Naive thymus-derived CD4-positive, alpha-beta T cell (primary cell): ENCODE measurements at regions not wholly inside any gene's neighbourhood (a gene's known extent, or its start where the extent isn't known, plus 50 kb on each side); places are given as distances from the start of the nearest gene placed in this dataset.

Experiments
- ATAC-seq: fragments of 150-1000 bp; cut with Tn5 transposase; 2 replicates; pipeline ENCODE4 v1.10.0; 2021; ENCODE audit warnings: mild to moderate bottlenecking, moderate library complexity
- CTCF ChIA-PET: fragments of 350-600 bp; sonication (Branson Sonifier 250); formaldehyde crosslinking; loops from one replicate; lab custom pipeline; 2021; ENCODE audit warnings: antibody characterized with exemption; lab: Charles Lee
- POLR2A ChIA-PET: fragments of 350-600 bp; sonication (Branson Sonifier 250); formaldehyde crosslinking; loops from one replicate; lab custom pipeline; 2021; ENCODE audit warnings: antibody characterized with exemption, inconsistent platforms; lab: Charles Lee
- DNase-seq, 9 donors: peaks; one replicate each; pipeline versions ENCODE4 v3.0.0 to v3.0.0-alpha.2; 2020 to 2022; ENCODE audit warnings: mixed read lengths in 1 of 9
- H3K27ac ChIP-seq: one replicate; pipeline ENCODE4 v1.7.0; 2013; ENCODE audit warnings: mild to moderate bottlenecking, low read depth, low read length, moderate library complexity
- H3K27me3 ChIP-seq, 2 donors: one replicate each; pipeline ENCODE4 v1.7.0; 2013; ENCODE audit warnings: low read length in 2 of 2, mild to moderate bottlenecking in 2 of 2, moderate library complexity in 2 of 2; ENCODE audit not compliant: control insufficient read depth in 2 of 2, insufficient read depth in 2 of 2
- H3K36me3 ChIP-seq, 3 experiments: 1 replicate in 2 of 3; 2 replicates in 1 of 3; pipeline ENCODE4 v1.7.0; 2013; ENCODE audit warnings: low read length in 3 of 3, mild to moderate bottlenecking in 3 of 3, moderate library complexity in 1 of 3; ENCODE audit not compliant: insufficient read depth in 3 of 3, control insufficient read depth in 2 of 3
- H3K4me1 ChIP-seq, 2 donors: one replicate each; pipeline ENCODE4 v1.7.0; 2013; ENCODE audit warnings: low read length in 2 of 2, mild to moderate bottlenecking in 2 of 2, moderate library complexity in 1 of 2; ENCODE audit not compliant: control insufficient read depth in 2 of 2, insufficient read depth in 2 of 2
- H3K4me3 ChIP-seq: 2 replicates; pipeline ENCODE4 v1.7.0; 2013; ENCODE audit warnings: mild to moderate bottlenecking, low read length
- H3K9me3 ChIP-seq, 3 experiments: 1 replicate in 2 of 3; 2 replicates in 1 of 3; pipeline ENCODE4 v1.7.0; 2013; ENCODE audit warnings: low read length in 3 of 3; ENCODE audit not compliant: control insufficient read depth in 2 of 3
- H3K27ac Mint-ChIP-seq, 9 donors: one replicate each; pipeline ENCODE4 v1.8.0; 2020 to 2022; ENCODE audit warnings: mixed read lengths in 9 of 9, mild to moderate bottlenecking in 8 of 9, moderate library complexity in 5 of 9, inconsistent platforms in 2 of 9
- H3K27me3 Mint-ChIP-seq, 5 donors: one replicate each; pipeline ENCODE4 v1.8.0; 2021 to 2022; ENCODE audit warnings: mixed read lengths in 5 of 5, mild to moderate bottlenecking in 1 of 5
- H3K36me3 Mint-ChIP-seq, 5 donors: one replicate each; pipeline ENCODE4 v1.8.0; 2020 to 2022; ENCODE audit warnings: mixed read lengths in 5 of 5, mild to moderate bottlenecking in 3 of 5, inconsistent platforms in 1 of 5
- H3K4me1 Mint-ChIP-seq, 7 donors: one replicate each; pipeline ENCODE4 v1.8.0; 2020 to 2022; ENCODE audit warnings: mixed read lengths in 7 of 7, mild to moderate bottlenecking in 3 of 7, inconsistent platforms in 1 of 7
- H3K4me3 Mint-ChIP-seq, 10 donors: one replicate each; pipeline ENCODE4 v1.8.0; 2020 to 2022; ENCODE audit warnings: mild to moderate bottlenecking in 10 of 10, mixed read lengths in 10 of 10, moderate library complexity in 6 of 10, inconsistent platforms in 2 of 10
- H3K9me3 Mint-ChIP-seq, 11 donors: one replicate each; pipeline ENCODE4 v1.8.0; 2020 to 2022; ENCODE audit warnings: mixed read lengths in 11 of 11, mild to moderate bottlenecking in 4 of 11, inconsistent platforms in 1 of 11, moderate library complexity in 1 of 11
- intact Hi-C, 2 donors: fragments of 100-400 bp; cut with micrococcal nuclease; formaldehyde crosslinking; loops; one replicate each; pipeline ENCODE4 v1.15.1; 2023

DNA sequence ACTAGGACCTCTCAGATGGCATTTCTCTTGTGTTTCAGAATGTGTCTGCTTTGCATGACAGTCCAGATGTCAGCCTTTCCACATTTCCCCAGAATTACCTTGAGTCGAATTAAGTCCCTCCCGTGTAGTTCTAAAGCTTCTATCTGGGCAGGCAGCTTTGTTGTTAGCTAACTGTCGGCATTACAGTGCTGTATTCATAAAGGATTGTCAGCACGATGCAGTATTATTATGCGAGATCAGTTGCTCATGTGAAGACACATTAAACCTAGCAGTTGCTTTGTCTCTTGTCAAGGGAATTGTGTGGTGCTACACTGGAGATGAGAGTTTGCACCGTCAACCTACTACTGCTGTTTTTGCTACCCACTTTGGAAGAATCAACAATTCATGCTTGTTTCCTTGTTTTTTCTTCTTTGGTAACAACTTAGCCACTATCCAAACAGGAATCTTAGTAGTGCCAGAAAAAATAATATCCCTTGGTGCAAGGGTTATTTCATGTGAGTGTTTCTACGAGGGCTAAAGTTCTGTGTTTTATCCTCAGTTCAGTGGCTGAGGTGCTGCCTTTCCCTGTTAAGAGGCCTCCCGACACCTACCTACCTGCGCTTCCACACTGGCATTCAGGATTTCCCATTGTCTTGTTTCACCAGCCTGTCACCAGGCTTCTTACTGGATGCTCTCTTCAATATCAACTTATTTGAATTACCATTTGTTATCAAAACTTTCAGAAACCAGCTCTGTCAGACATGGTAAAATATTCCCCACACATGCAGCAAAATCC is 297.9 kb upstream of the G2E3 start:
- H3K9me3 ChIP-seq: no peaks in the 10 kb centered on the region
- ChIA-PET POLR2A (no interaction called here), CTCF (no interaction called here)
- Mint-ChIP-seq H3K4me1 (no peaks in the 10 kb centered on the region), H3K27ac (no peak overlapping the region), H3K27me3 (peaks cover 0 to 25% (median 8%) of the 10 kb centered on the region in 5 donors), H3K4me3 (no peak overlapping the region), H3K36me3 (peaks cover 0 to 5% (median 0%) of the 10 kb centered on the region in 5 donors), H3K9me3 (peaks cover 0 to 16% (median 5%) of the 10 kb centered on the region in 11 donors)
- DNase-seq: no peak
- H3K27me3 ChIP-seq: no peaks in the 10 kb centered on the region
- no peaks in the 10 kb centered on the region for H3K36me3 ChIP-seq
- no peak for ATAC-seq
- H3K4me3 ChIP-seq: no peak overlapping the region
- intact Hi-C loops: no loop called here
- no peak overlapping the region for H3K27ac ChIP-seq
- H3K4me1 ChIP-seq: no peaks in the 10 kb centered on the region

DNA sequence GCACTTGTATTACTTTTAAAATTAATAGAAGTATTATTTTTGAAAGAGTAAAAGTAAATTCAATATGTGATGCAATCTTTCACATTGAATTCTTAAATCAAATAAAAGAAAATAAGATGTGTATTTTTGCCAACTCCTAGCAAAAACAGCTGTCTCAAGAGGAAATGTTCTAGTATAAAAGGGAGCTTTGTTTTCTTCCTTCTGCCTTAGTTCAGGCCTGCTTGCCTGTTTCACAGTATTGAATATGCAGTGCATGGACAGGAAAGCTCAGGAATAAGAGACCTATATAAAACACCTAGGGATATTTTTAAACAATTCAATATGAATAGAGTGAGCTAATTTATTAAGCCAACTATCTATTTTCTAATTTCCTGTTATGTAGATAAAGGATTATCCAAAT is 294.8 kb upstream of the G2E3 start:
- no peaks in the 10 kb centered on the region for H3K4me1 ChIP-seq
- H3K27ac Mint-ChIP-seq: no peak overlapping the region
- peaks cover 0 to 18% (median 6%) of the 10 kb centered on the region in 5 donors for H3K27me3 Mint-ChIP-seq
- intact Hi-C loops: no loop called here
- H3K27ac ChIP-seq: no peak overlapping the region
- ChIA-PET POLR2A (no interaction called here), CTCF (no interaction called here)
- no peaks in the 10 kb centered on the region for H3K36me3 ChIP-seq
- H3K4me3 ChIP-seq: no peak overlapping the region
- H3K4me1 Mint-ChIP-seq: no peaks in the 10 kb centered on the region
- no peaks in the 10 kb centered on the region for H3K36me3 Mint-ChIP-seq
- no peaks in the 10 kb centered on the region for H3K27me3 ChIP-seq
- H3K9me3 Mint-ChIP-seq: peaks cover 0 to 5% (median 0%) of the 10 kb centered on the region in 11 donors
- H3K4me3 Mint-ChIP-seq: no peak overlapping the region
- ATAC-seq (no peak), DNase-seq (no peak)
- H3K9me3 ChIP-seq: no peaks in the 10 kb centered on the region

DNA sequence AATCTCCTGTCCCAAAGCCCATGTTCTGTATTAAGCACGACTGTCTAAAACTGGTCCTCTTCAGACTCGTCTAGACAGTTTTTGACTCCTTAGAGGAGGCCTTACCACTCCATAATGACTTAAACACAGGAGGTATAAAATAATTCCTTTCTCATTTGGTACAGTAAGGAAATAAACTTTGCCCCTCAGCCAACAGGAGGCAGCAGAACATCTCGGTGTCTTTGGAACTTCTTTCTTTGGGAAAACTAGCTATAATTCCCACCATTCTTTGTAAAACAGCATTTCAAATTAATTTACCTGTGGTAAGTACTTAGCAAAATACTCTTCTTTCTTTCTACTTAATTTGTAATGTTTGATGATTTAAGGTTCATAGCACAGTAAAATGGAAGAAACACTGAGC is 292.7 kb upstream of the G2E3 start:
- CTCF ChIA-PET: no interaction called here
- no peak overlapping the region for H3K27ac Mint-ChIP-seq

DNA sequence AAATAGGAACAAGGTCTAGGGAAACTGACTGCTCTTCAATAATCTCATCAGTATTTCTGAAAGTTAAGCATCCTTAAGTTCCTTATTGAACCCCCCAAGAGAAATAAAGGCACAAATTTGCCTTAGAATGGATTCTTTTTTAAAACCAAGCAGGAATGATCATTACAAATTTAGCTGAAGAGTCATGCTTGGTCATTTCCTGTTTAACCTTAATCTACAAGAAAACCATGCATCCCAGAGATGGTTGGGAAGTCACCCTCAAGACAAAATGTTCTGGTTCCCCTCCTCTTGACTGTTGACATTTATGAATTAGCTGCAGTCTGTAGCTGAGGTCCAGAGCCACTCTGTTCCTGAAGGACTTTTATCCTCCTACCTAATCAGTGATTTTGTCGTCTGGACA is 291.8 kb upstream of the G2E3 start:
- no peaks in the 10 kb centered on the region for H3K36me3 ChIP-seq
- Mint-ChIP-seq H3K36me3 (no peaks in the 10 kb centered on the region), H3K9me3 (peaks cover 0 to 5% (median 2%) of the 10 kb centered on the region in 11 donors), H3K4me1 (peaks cover 0 to 7% (median 4%) of the 10 kb centered on the region in 7 donors), H3K4me3 (no peak overlapping the region), H3K27me3 (peaks cover 0 to 15% (median 9%) of the 10 kb centered on the region in 5 donors), H3K27ac (no peak overlapping the region)
- POLR2A ChIA-PET: no interaction called here
- intact Hi-C loops: no loop called here
- H3K27me3 ChIP-seq: no peaks in the 10 kb centered on the region
- H3K4me1 ChIP-seq: no peaks in the 10 kb centered on the region
- H3K9me3 ChIP-seq: no peaks in the 10 kb centered on the region
- CTCF ChIA-PET: no interaction called here
- ATAC-seq (no peak), DNase-seq (no peak)
- no peak overlapping the region for H3K27ac ChIP-seq
- no peak overlapping the region for H3K4me3 ChIP-seq

More for the DNA sequence above, 292.7 kb upstream of the G2E3 start:
- Histone ChIP-seq H3K36me3 (no peaks in the 10 kb centered on the region), H3K4me1 (no peaks in the 10 kb centered on the region), H3K27ac (no peak overlapping the region), H3K9me3 (no peaks in the 10 kb centered on the region), H3K27me3 (no peaks in the 10 kb centered on the region), H3K4me3 (no peak overlapping the region)
- Mint-ChIP-seq H3K4me1 (peaks cover 0 to 7% (median 4%) of the 10 kb centered on the region in 7 donors), H3K36me3 (no peaks in the 10 kb centered on the region), H3K27me3 (peaks cover 0 to 16% (median 9%) of the 10 kb centered on the region in 5 donors), H3K9me3 (peaks cover 0 to 5% (median 2%) of the 10 kb centered on the region in 11 donors), H3K4me3 (no peak overlapping the region)
- no peak for ATAC-seq
- POLR2A ChIA-PET: no interaction called here
- intact Hi-C loops: no loop called here
- no peak for DNase-seq

DNA sequence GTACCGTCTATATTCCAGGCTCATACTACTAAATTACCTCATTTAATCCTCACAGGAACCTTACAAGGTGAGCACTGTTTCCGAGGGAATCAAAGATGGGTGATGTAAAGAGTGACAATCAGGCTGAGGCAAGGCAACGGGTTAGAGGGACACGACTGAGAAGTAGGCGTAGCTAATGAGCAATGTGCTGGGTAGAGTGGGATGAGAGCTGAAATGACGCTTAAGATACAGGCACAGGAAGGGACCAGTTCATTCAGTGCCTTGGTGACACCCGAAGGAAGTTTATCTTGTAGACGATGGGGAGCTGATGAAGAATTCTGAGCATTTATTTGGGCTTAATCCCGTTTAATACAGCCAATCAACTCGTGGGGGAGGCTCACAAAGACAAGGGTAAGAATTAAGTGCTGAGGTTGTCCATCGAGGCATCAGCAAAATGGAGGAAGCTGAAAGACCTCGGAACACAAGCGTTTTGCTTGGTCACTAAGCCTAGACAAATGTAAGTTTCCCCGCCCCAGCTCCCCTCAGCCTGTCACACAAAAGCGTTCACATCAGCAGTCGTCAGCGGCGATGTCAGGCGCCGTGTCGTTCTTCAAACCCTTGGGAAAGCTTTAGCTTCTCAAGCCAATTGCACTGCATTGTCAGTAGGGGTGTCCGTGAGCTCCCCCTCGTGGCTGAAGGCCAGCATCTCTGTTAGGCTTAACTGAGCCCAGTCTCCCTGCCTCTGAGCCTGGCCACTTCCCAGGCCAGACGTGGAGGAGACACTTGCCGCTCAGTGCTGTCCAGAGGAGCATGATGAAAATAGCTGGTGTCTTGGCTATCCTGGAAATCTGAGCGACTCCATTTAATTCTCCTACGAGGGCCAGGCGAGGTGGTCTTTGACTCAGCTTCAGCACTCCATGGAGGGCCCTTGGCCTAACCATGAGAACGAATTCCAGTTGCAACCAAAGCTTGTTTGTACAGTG is 288.5 kb upstream of the G2E3 start:
- intact Hi-C loops: loop anchor here in 1 of 2 donors (5.0 kb wide), 1 partner anchor 1518 kb away; no protein-coding TSS in a partner anchor
- peaks cover 0 to 7% (median 4%) of the 10 kb centered on the region in 7 donors for H3K4me1 Mint-ChIP-seq
- Histone ChIP-seq H3K36me3 (no peaks in the 10 kb centered on the region), H3K27ac (no peak overlapping the region), H3K9me3 (no peaks in the 10 kb centered on the region), H3K4me1 (no peaks in the 10 kb centered on the region), H3K4me3 (no peak overlapping the region), H3K27me3 (no peaks in the 10 kb centered on the region)
- H3K27ac Mint-ChIP-seq: no peak overlapping the region
- peaks cover 0 to 13% (median 8%) of the 10 kb centered on the region in 5 donors for H3K27me3 Mint-ChIP-seq
- ChIA-PET POLR2A (no interaction called here), CTCF (no interaction called here)
- peak overlapping the region in 8 of 10 donors; percentile 1 to 64 (median 40) for H3K4me3 Mint-ChIP-seq
- ATAC-seq (peak; percentile 77), DNase-seq (peak in 8 of 9 donors; percentile 2 to 60 (median 17))
- no peaks in the 10 kb centered on the region for H3K36me3 Mint-ChIP-seq
- H3K9me3 Mint-ChIP-seq: peaks cover 0 to 9% (median 0%) of the 10 kb centered on the region in 11 donors

DNA sequence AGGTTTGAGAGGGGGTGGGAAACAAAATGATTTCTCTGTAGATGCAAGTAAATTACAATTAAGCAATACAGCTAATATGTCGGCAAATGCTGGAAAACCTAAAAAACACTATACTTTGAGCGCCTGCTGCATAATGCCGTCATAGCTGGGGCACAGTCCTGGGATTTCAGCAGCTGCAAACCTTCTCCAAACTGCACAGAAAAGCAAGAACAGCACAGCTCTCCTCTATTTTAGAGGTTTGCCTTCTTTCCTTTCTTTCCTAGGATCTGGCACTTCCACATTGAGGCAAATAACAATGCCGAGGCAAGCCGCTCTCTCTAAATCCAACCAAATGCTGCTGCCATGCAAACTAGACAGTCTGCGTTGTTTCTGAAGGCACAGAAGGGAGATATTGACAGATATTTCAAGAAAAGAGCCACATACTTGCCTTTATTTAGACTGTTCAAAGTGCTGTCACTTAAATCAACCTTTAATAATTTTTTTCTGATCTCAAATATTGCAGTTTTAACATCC is 287.1 kb upstream of the G2E3 start:
- Mint-ChIP-seq H3K9me3 (peaks cover 0 to 9% (median 2%) of the 10 kb centered on the region in 11 donors), H3K27me3 (peaks cover 0 to 14% (median 10%) of the 10 kb centered on the region in 5 donors), H3K36me3 (no peaks in the 10 kb centered on the region), H3K27ac (no peak overlapping the region), H3K4me1 (peaks cover 0 to 7% (median 4%) of the 10 kb centered on the region in 7 donors), H3K4me3 (no peak overlapping the region)
- intact Hi-C loops: loop anchor here in 1 of 2 donors (5.0 kb wide), 1 partner anchor 1520 kb away; no protein-coding TSS in a partner anchor
- ATAC-seq: no peak
- Histone ChIP-seq H3K27ac (no peak overlapping the region), H3K4me3 (no peak overlapping the region), H3K36me3 (no peaks in the 10 kb centered on the region), H3K27me3 (no peaks in the 10 kb centered on the region), H3K9me3 (no peaks in the 10 kb centered on the region), H3K4me1 (no peaks in the 10 kb centered on the region)
- ChIA-PET POLR2A (no interaction called here), CTCF (no interaction called here)
- no peak for DNase-seq
